ENCODE measurements at regions not wholly inside any gene's neighbourhood (a gene's known extent, or its start where the extent isn't known, plus 50 kb on each side); places are given as distances from the start of the nearest gene placed in this dataset.
"Not testable (repeated sequence)": the region's sequence is repeated elsewhere in the genome, so short reads cannot be mapped to it uniquely, and the experiment has no call there.

DNA sequence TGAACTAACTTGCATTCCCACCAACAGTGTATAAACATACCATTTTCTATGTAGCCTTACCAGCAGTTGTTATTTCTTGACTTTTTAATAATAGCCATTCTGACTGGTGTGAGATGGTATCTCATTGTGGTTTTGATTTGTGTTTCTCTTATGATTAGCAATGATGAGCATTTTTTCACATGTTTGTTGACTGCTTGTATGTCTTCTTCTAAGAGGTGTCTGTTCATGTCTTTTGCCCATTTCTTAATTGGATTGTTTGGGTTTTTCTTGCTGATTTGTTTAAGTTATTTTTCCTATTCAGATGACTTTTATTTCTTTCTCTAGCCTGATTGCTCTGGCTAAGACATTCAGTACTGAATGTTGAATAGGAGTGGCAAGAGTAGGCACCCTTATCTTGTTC, 230.3 kb downstream of the DAD1 start:
- H3F3A ChIP-seq (ENCODE audit: low read depth), result no peaks in the 10 kb centered on the region
- no peaks in the 10 kb centered on the region for H3K27me3 ChIP-seq (ENCODE audit: insufficient read depth, low read length, poor library complexity, severe bottlenecking)
- no peak overlapping the region for H3K4me2 ChIP-seq (ENCODE audit: low read depth, low read length, poor library complexity, severe bottlenecking)
- H3K4me1 ChIP-seq (ENCODE audit: insufficient read depth, low read length, poor library complexity, severe bottlenecking), result no peaks in the 10 kb centered on the region
- H3K79me2 ChIP-seq (ENCODE audit: insufficient read depth, low read length), result no peaks in the 10 kb centered on the region
- no peak overlapping the region for H3K9ac ChIP-seq (ENCODE audit: low read depth, low read length, poor library complexity, severe bottlenecking)
- H3K4me3 ChIP-seq (ENCODE audit: low read length, poor library complexity, severe bottlenecking), result no peak overlapping the region
- H3K36me3 ChIP-seq (ENCODE audit: insufficient read depth, low read length), result no peaks in the 10 kb centered on the region
- H3K9me3 ChIP-seq (ENCODE audit: insufficient read depth, low read depth, low read length), result no peaks in the 10 kb centered on the region
- H3K9me2 ChIP-seq (replicated peaks; ENCODE audit: low read depth, low read length), result no peaks in the 10 kb centered on the region
- TF ChIP-seq EZH2phosphoT487 (IDR thresholded peaks at IDR 0.05; ENCODE audit: borderline replicate concordance), result no peak
- TF ChIP-seq, protein P1, sequence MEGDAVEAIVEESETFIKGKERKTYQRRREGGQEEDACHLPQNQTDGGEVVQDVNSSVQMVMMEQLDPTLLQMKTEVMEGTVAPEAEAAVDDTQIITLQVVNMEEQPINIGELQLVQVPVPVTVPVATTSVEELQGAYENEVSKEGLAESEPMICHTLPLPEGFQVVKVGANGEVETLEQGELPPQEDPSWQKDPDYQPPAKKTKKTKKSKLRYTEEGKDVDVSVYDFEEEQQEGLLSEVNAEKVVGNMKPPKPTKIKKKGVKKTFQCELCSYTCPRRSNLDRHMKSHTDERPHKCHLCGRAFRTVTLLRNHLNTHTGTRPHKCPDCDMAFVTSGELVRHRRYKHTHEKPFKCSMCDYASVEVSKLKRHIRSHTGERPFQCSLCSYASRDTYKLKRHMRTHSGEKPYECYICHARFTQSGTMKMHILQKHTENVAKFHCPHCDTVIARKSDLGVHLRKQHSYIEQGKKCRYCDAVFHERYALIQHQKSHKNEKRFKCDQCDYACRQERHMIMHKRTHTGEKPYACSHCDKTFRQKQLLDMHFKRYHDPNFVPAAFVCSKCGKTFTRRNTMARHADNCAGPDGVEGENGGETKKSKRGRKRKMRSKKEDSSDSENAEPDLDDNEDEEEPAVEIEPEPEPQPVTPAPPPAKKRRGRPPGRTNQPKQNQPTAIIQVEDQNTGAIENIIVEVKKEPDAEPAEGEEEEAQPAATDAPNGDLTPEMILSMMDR (conservative IDR thresholded peaks at IDR 0.05; ENCODE audit: low read length), result no peak
- no peak overlapping the region for H2AFZ ChIP-seq (ENCODE audit: low read length)
- H4K20me1 ChIP-seq (ENCODE audit: insufficient read depth, low read length, poor library complexity, severe bottlenecking), result no peaks in the 10 kb centered on the region

- not testable (repeated sequence) for H3K9me2 ChIP-seq (replicated peaks; ENCODE audit: low read depth, low read length); H3K4me1 ChIP-seq (ENCODE audit: insufficient read depth, low read length, poor library complexity, severe bottlenecking); H3F3A ChIP-seq (ENCODE audit: low read depth); H3K4me3 ChIP-seq (ENCODE audit: low read length, poor library complexity, severe bottlenecking); H3K4me2 ChIP-seq (ENCODE audit: low read depth, low read length, poor library complexity, severe bottlenecking); H3K9me3 ChIP-seq (ENCODE audit: insufficient read depth, low read depth, low read length); H3K79me2 ChIP-seq (ENCODE audit: insufficient read depth, low read length); H3K36me3 ChIP-seq (ENCODE audit: insufficient read depth, low read length); H3K9ac ChIP-seq (ENCODE audit: low read depth, low read length, poor library complexity, severe bottlenecking); H4K20me1 ChIP-seq (ENCODE audit: insufficient read depth, low read length, poor library complexity, severe bottlenecking); H3K27me3 ChIP-seq (ENCODE audit: insufficient read depth, low read length, poor library complexity, severe bottlenecking); H2AFZ ChIP-seq (ENCODE audit: low read length)
Observed at GRCh38 chr14:22349281-22349680, 239.7 kb downstream of the DAD1 start.

DNA sequence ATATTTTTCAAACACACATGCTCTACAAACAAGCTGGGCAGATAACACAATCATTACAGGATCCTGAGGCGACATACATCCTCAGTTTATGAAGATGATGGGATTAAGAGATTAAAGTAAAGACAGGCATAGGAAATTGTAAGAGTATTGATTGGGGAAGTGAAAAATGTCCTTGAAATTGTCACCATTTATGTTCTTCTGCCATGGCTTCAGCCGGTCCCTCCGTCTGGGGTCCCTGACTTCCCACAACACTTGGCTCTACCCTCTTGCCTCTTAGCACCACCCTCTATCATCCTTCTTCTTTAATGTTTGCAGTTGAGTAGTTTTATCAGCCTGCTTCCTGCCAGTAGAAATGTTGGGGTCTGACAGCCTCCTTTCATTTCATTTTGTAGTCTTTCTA, 244.4 kb downstream of the DAD1 start:
- Histone ChIP-seq H3F3A (ENCODE audit: low read depth) (no peaks in the 10 kb centered on the region), H3K9ac (ENCODE audit: low read depth, low read length, poor library complexity, severe bottlenecking) (no peak overlapping the region), H3K36me3 (ENCODE audit: insufficient read depth, low read length) (no peaks in the 10 kb centered on the region), H4K20me1 (ENCODE audit: insufficient read depth, low read length, poor library complexity, severe bottlenecking) (no peaks in the 10 kb centered on the region), H2AFZ (ENCODE audit: low read length) (no peak overlapping the region), H3K4me3 (ENCODE audit: low read length, poor library complexity, severe bottlenecking) (no peak overlapping the region), H3K79me2 (ENCODE audit: insufficient read depth, low read length) (no peaks in the 10 kb centered on the region), H3K9me3 (ENCODE audit: insufficient read depth, low read depth, low read length) (no peaks in the 10 kb centered on the region), H3K27me3 (ENCODE audit: insufficient read depth, low read length, poor library complexity, severe bottlenecking) (no peaks in the 10 kb centered on the region), H3K9me2 (replicated peaks; ENCODE audit: low read depth, low read length) (no peaks in the 10 kb centered on the region), H3K4me1 (ENCODE audit: insufficient read depth, low read length, poor library complexity, severe bottlenecking) (no peaks in the 10 kb centered on the region), H3K4me2 (ENCODE audit: low read depth, low read length, poor library complexity, severe bottlenecking) (no peak overlapping the region)
- TF ChIP-seq EZH2phosphoT487 (IDR thresholded peaks at IDR 0.05; ENCODE audit: borderline replicate concordance), result no peak
- TF ChIP-seq, protein P1 (conservative IDR thresholded peaks at IDR 0.05; ENCODE audit: low read length), result no peak

- H3K36me3 ChIP-seq (ENCODE audit: insufficient read depth, low read length); H3F3A ChIP-seq (ENCODE audit: low read depth); H3K4me2 ChIP-seq (ENCODE audit: low read depth, low read length, poor library complexity, severe bottlenecking); H3K4me1 ChIP-seq (ENCODE audit: insufficient read depth, low read length, poor library complexity, severe bottlenecking); H3K9me3 ChIP-seq (ENCODE audit: insufficient read depth, low read depth, low read length); H3K4me3 ChIP-seq (ENCODE audit: low read length, poor library complexity, severe bottlenecking); H3K9me2 ChIP-seq (replicated peaks; ENCODE audit: low read depth, low read length); H2AFZ ChIP-seq (ENCODE audit: low read length); H3K9ac ChIP-seq (ENCODE audit: low read depth, low read length, poor library complexity, severe bottlenecking); H4K20me1 ChIP-seq (ENCODE audit: insufficient read depth, low read length, poor library complexity, severe bottlenecking); H3K27me3 ChIP-seq (ENCODE audit: insufficient read depth, low read length, poor library complexity, severe bottlenecking); H3K79me2 ChIP-seq (ENCODE audit: insufficient read depth, low read length): not testable (repeated sequence)
Observed at GRCh38 chr14:22344209-22344608, 244.8 kb downstream of the DAD1 start.

All from Loucy (cell line).